GM21390 (cell line): ENCODE measurements at regions not wholly inside any gene's neighbourhood (a gene's known extent, or its start where the extent isn't known, plus 50 kb on each side); places are given as distances from the start of the nearest gene placed in this dataset.

Source experiments
- ATAC-seq: cut with Tn5 transposase; IDR thresholded peaks from one replicate; pipeline ENCODE4 v1.9.1; 2021; ENCODE audit not compliant: unreplicated experiment

DNA sequence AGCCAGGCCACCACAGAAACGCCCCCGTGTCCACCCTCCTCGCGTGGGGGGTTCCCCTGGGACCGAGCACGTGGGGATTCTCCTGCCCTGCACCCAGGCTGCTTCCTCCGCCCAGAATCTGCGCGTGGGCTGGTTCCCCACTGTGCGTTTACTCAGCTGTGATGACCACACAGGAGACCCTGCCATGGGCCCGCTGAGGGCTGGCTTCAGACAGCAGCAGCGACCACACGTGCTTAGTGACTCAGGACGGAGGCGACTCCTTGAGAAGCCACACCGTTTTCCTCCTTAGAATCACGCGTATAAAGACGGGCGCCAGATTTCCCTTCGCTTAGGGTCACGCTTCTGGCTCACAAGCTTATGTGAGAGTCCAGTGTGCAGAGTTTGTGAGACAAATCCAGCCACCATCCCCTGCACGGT lies 63.9 kb upstream of the PDE10A start:
- ATAC-seq, result no peak

DNA sequence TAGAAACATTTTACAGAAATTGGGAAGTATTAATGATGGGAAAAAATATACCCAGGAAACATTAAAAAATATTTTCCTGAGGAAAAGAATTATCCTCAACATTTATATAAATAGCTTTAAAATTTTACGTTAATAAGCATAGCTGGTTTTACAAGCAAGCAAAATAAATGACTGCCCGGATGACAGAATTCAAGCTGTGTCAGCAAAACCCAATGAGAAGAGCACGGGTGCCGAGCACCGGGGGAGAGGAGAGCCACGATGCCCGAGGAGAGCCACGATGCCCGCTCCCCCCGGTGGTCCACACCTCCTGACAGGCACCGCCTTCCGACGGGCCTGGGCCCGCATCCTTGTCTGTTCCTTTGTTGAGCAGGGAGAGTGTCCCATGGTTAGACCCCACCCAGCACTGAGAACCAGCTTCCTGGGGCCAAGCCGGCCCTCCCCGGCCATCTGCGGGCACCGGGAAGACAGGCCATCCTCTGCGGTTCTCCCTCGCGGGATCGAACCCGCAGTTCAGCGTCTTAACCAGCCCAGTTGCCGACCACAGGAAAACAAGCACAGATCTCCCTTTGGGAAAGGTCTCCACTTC lies 63.3 kb upstream of the PDE10A start:
- no peak for ATAC-seq

DNA sequence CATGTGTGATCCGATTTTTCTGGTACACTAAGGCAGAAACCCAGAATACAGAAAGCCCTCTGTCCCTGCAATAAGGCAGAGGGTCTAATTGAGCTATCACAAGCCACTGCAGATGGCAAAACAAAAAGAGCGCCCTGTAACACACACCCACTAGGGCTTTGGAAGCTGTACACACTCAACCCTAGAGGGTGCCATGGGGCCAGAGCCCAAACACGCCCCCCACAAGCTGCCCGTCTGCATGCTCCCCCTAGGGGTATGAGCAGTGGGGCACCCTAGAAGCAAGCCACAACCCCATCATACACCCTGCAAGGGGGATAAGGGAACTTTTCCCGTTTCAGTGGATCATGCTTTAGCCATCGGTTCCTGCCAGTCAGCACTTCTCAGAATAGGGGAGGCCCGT lies 62.2 kb upstream of the PDE10A start:
- ATAC-seq, result no peak

GRCh38 chr6:165723326-165723725 lies 60.3 kb upstream of the PDE10A start:
- no peak for ATAC-seq

- no peak for ATAC-seq
Observed at GRCh38 chr6:165722022-165722421, 59.0 kb upstream of the PDE10A start.

- no peak for ATAC-seq
Observed at GRCh38 chr6:165721356-165721755, 58.3 kb upstream of the PDE10A start.

GRCh38 chr6:165718491-165718891 lies 55.5 kb upstream of the PDE10A start:
- ATAC-seq, result no peak

DNA sequence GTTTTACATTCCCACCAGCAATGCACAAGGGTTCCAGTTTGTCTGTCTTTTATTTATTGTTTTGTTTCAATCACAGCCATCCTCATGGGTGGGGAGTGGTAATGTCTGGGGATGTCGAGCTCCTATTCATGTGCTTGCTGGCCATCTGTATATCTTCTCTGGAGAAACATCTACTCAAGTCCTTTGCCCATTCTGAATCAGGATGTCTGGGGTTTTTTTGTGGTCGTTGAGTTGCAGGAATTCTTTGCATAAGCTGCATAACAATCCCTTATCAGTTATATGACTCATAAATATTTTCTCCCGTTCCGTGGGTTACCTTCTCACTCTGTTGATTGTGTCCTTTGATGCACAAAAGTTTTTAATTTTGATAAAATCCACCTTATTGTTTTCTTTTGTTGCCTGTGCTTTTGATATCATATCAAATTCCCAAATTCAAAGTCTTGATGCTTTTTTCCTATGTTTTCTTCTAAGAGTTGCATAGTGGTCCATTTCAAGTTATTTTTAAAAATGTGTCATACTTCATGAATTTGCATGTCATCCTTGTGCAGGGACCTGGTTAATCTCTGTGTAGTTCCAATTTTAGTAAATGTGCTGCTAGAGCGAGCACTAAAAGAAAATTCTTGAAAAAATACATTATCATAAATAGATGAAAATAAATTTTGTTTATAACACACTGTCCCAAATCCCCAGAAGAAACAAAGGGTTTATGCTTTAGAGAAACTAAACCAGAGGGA lies 54.9 kb upstream of the PDE10A start:
- no peak for ATAC-seq

DNA sequence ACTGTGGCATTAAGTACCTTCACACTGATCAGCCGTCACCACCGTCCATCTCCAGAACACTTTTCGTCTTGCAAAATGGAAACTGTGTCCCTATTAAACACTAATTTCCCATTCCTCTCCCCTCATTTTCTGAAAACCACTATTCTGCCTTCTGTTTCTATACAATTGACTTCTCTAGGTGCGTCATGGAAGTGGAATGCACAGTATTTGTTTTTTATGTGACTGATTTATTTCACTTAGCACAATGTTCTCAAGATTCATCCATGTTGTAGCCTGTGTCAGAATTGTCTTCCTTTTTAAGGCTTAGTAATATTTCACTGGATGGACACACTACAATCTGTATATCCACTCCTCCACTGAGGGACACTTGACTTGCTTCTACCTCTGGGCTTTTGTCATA lies 53.8 kb upstream of the PDE10A start:
- ATAC-seq, result no peak

DNA sequence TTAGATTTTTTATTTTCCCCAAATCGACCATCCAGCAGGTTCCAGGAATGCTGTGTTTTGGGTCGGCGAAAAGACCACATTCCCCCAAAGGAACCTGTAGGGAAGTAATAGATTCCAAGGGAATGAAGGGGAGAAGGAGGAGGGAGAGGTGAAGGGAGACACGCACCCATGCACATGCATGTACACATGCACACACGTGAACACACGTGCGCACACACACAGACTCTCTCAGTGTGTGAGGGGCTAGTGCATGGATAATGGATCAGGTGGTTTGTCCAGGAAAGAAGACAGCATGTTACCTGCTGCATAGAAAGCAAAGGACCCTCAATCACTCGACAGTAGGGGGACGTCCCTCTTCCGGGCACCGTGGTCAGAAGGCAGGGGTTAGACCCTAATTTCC lies 52.4 kb upstream of the PDE10A start:
- ATAC-seq, result no peak

DNA sequence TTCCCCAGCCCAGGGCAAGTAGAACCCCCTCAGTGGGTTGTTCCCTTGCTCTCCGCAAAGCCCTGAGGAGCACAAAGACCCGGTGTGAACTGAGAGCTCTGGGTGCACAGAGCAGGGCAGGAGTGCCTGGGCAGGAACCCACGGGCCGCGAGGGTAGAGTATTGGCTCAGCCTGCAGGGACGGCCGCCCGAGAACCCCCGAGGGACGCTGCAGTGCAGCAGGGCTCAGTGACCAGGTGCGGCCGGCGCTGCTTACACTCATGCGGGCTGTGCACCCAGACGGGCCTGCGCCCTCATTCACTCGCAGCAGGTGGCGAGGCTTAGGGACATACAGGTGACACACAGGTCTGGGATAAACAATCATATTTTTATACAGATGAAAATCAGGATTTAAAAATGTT lies 51.9 kb upstream of the PDE10A start:
- no peak for ATAC-seq

- ATAC-seq, result no peak
Observed at GRCh38 chr6:165713845-165714466, 50.9 kb upstream of the PDE10A start.
